ENCODE measurements at regions not wholly inside any gene's neighbourhood (a gene's known extent, or its start where the extent isn't known, plus 50 kb on each side); places are given as distances from the start of the nearest gene placed in this dataset.

DNA sequence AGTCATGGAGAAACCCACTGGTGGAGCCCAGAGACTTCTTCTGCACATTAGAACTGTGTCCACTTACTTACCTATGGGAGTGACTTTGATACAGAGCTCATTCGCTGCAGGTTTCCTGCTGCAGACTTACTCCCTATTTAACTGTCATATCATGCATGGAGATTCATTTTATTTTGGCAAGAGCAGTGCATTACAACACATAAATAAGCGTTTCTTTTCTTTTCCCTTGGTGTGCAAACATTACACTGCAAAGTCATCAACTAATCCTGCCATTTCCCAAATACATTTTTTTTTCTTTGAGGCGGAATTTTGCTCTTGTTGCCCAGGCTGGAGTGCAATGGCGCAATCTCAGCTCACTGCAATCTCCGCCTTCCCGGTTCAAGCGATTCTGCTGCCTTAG lies 230.9 kb upstream of the SFRP2 start:
- Histone ChIP-seq H3K36me3 (no peaks in the 10 kb centered on the region), H3K4me1 (no peaks in the 10 kb centered on the region), H3K27me3 (no peaks in the 10 kb centered on the region), H4K20me1 (no peaks in the 10 kb centered on the region), H3K4me3 (no peak overlapping the region), H3K9ac (no peak overlapping the region), H3K4me2 (no peak overlapping the region), H3K9me3 (replicated peaks in 1 of 11) (no peaks in the 10 kb centered on the region), H3K27ac (no peak overlapping the region)
- no peak for TF ChIP-seq Cebpa-rat (IDR thresholded peaks at IDR 0.05)

- no peak for TF ChIP-seq Cebpa-rat (IDR thresholded peaks at IDR 0.05)
- H3K27me3 ChIP-seq, result no peaks in the 10 kb centered on the region
- no peaks in the 10 kb centered on the region for H3K4me1 ChIP-seq
- no peaks in the 10 kb centered on the region for H4K20me1 ChIP-seq
- no peak overlapping the region for H3K27ac ChIP-seq
- H3K9me3 ChIP-seq (replicated peaks in 1 of 11), result no peaks in the 10 kb centered on the region
- H3K4me3 ChIP-seq, result no peak overlapping the region
- no peak overlapping the region for H3K4me2 ChIP-seq
- no peak overlapping the region for H3K9ac ChIP-seq
- no peaks in the 10 kb centered on the region for H3K36me3 ChIP-seq
These were observed 229.8 kb upstream of the SFRP2 start for GRCh38 chr4:154018659-154019058.

DNA sequence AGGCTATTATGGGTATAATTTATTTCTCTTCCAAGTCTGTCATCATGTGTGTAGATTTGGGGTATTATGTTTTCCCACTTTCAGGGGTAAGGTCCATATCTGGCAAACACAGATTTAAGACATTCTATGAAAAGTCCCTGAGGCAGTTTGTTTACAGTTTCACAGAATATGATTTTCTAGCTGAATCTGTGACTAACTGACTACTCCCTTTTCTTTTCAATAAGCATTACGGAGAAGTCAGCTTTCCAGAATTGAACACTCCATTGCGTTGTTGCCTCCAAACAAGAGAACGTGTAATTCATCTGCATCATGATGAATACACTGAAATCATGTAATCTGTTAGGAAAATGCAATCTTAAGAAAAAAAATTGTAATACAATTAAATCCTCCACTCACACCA lies 226.7 kb upstream of the SFRP2 start:
- Histone ChIP-seq H4K20me1 (no peaks in the 10 kb centered on the region), H3K9me3 (replicated peaks in 1 of 11) (no peaks in the 10 kb centered on the region), H3K27me3 (no peaks in the 10 kb centered on the region), H3K36me3 (no peaks in the 10 kb centered on the region), H3K4me2 (no peak overlapping the region), H3K27ac (no peak overlapping the region), H3K4me3 (no peak overlapping the region), H3K4me1 (no peaks in the 10 kb centered on the region), H3K9ac (no peak overlapping the region)
- no peak for TF ChIP-seq Cebpa-rat (IDR thresholded peaks at IDR 0.05)

DNA sequence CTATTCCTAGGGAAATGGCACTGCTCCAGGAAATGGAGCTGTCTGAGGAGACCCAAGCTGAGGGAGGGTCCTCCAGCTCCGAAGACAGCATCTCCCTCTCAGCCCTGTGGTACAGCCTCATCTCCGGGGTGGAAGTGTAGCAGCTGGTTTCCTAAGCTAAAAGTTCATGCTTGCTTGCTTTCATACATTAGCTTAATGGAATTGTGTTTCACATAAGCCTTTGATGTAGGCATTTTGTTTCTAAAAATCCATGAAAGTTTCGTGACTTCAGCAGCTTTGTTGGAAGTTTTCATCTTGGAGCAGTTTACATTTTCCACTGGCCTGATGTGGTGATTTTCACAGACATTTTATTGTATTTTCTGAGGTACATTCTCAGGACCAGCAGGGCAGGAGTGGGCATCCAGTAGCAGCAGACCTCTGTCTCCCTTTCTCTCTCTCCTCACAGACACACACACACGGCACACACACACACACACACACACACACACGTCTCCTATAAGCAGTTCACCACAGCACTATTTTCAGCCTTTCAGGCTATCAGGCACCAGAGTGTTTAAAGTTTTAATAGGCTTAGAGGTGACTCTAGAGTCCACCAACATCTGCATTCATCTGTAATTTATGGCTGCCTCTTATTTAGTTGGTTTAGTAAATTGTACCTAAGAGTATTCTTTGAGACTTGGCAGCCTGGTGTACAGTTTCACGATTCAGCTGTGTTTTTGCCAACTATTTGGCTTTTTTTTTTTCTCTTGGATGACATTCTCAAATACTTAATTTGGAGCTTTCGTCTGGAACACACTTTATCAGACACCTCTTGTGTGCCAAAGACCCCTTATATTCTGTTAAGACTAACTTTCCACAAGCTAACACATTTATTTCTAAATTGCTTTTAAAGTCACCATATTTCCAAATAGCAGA lies 225.8 kb upstream of the SFRP2 start:
- Histone ChIP-seq H3K4me3 (no peak overlapping the region), H3K9me3 (replicated peaks in 1 of 11) (no peaks in the 10 kb centered on the region), H3K4me2 (no peak overlapping the region), H3K9ac (no peak overlapping the region), H3K4me1 (no peaks in the 10 kb centered on the region), H3K27me3 (no peaks in the 10 kb centered on the region), H3K36me3 (no peaks in the 10 kb centered on the region), H4K20me1 (no peaks in the 10 kb centered on the region), H3K27ac (no peak overlapping the region)
- TF ChIP-seq Cebpa-rat (IDR thresholded peaks at IDR 0.05), result no peak

GRCh38 chr4:154013576-154013975 lies 224.7 kb upstream of the SFRP2 start:
- TF ChIP-seq Cebpa-rat (IDR thresholded peaks at IDR 0.05), result no peak
- Histone ChIP-seq H3K9ac (no peak overlapping the region), H3K27ac (no peak overlapping the region), H4K20me1 (no peaks in the 10 kb centered on the region), H3K36me3 (no peaks in the 10 kb centered on the region), H3K4me1 (no peaks in the 10 kb centered on the region), H3K4me2 (no peak overlapping the region), H3K27me3 (no peaks in the 10 kb centered on the region), H3K9me3 (replicated peaks in 1 of 11) (no peaks in the 10 kb centered on the region), H3K4me3 (no peak overlapping the region)

- Histone ChIP-seq H3K27ac (no peak overlapping the region), H3K9ac (no peak overlapping the region), H4K20me1 (no peaks in the 10 kb centered on the region)
These were observed 221.5 kb upstream of the SFRP2 start for GRCh38 chr4:154010371-154010770.

DNA sequence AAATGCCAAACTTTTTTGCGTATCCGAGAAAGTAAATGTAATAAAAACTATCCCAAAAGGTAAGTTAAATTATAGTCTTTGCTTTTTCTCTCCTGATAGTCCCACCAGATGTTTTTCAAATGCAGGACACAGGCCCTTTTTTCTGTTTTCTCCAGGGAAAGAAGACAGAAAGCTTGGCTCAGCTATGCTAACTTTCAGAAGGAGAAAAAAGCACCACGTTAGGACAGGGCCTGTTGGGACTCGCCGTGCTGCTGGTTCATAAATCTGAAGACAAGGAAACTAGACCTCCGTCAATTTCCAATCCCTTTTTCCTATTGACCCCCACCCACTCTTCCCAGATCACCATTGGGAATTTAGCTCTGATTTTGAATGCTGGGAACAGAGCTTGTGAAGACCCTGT lies 220.9 kb upstream of the SFRP2 start:
- no peak overlapping the region for H3K27ac ChIP-seq
- H4K20me1 ChIP-seq, result no peaks in the 10 kb centered on the region
- no peak overlapping the region for H3K4me2 ChIP-seq
- H3K9me3 ChIP-seq (replicated peaks in 1 of 11), result peaks cover 0 to 4% (median 0%) of the 10 kb centered on the region in 11 experiments; a peak in 1 of 22 replicates
- H3K9ac ChIP-seq, result no peak overlapping the region
- TF ChIP-seq Cebpa-rat (IDR thresholded peaks at IDR 0.05), result no peak
- H3K4me3 ChIP-seq, result no peak overlapping the region
- H3K36me3 ChIP-seq, result no peaks in the 10 kb centered on the region
- no peaks in the 10 kb centered on the region for H3K27me3 ChIP-seq
- no peaks in the 10 kb centered on the region for H3K4me1 ChIP-seq

More at GRCh38 chr4:154010371-154010770, 221.5 kb upstream of the SFRP2 start:
- Histone ChIP-seq H3K36me3 (no peaks in the 10 kb centered on the region), H3K4me2 (no peak overlapping the region), H3K27me3 (no peaks in the 10 kb centered on the region), H3K4me3 (no peak overlapping the region), H3K9me3 (replicated peaks in 1 of 11) (peaks cover 0 to 4% (median 0%) of the 10 kb centered on the region in 11 experiments; a peak in 1 of 22 replicates), H3K4me1 (no peaks in the 10 kb centered on the region)
- no peak for TF ChIP-seq Cebpa-rat (IDR thresholded peaks at IDR 0.05)

DNA sequence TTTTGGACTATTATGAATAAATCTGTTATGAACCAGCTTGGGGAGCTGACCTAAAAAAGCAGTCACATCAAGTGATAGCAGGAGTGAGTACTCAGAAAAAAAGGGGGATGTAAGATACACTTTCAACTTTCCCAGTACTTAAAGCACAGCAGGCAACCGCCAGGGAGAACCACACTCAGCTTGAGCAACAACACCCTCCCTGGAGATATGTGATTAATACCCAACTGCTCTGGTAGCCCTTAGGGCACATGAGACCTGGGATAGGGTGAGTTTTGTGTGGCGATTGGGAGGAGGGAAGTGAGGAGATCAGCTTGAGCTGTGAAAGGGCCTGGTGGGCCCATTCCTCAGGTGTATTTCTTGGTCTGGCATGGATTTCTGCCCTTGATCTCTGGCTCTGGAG lies 220.3 kb upstream of the SFRP2 start:
- H3K27ac ChIP-seq, result no peak overlapping the region
- H3K4me3 ChIP-seq, result no peak overlapping the region
- TF ChIP-seq Cebpa-rat (IDR thresholded peaks at IDR 0.05), result no peak
- H3K27me3 ChIP-seq, result no peaks in the 10 kb centered on the region
- H4K20me1 ChIP-seq, result no peaks in the 10 kb centered on the region
- no peaks in the 10 kb centered on the region for H3K36me3 ChIP-seq
- H3K9me3 ChIP-seq (replicated peaks in 1 of 11), result peaks cover 0 to 4% (median 0%) of the 10 kb centered on the region in 11 experiments; a peak in 1 of 22 replicates
- no peak overlapping the region for H3K9ac ChIP-seq
- no peaks in the 10 kb centered on the region for H3K4me1 ChIP-seq
- no peak overlapping the region for H3K4me2 ChIP-seq

- Histone ChIP-seq H3K27me3 (no peaks in the 10 kb centered on the region), H3K9ac (no peak overlapping the region), H4K20me1 (no peaks in the 10 kb centered on the region), H3K4me2 (no peak overlapping the region), H3K9me3 (replicated peaks in 1 of 11) (peaks cover 0 to 4% (median 0%) of the 10 kb centered on the region in 11 experiments; a peak in 1 of 22 replicates), H3K4me3 (no peak overlapping the region), H3K27ac (no peak overlapping the region), H3K4me1 (no peaks in the 10 kb centered on the region), H3K36me3 (no peaks in the 10 kb centered on the region)
- TF ChIP-seq Cebpa-rat (IDR thresholded peaks at IDR 0.05), result no peak
These were observed 216.3 kb upstream of the SFRP2 start for GRCh38 chr4:154005171-154005520.
